HG03432 (cell line): ENCODE measurements at regions not wholly inside any gene's neighbourhood (a gene's known extent, or its start where the extent isn't known, plus 50 kb on each side); places are given as distances from the start of the nearest gene placed in this dataset.
"Not testable (repeated sequence)": the region's sequence is repeated elsewhere in the genome, so short reads cannot be mapped to it uniquely, and the experiment has no call there.

Experiments
- ATAC-seq: cut with Tn5 transposase; IDR thresholded peaks from one replicate; pipeline ENCODE4 v1.9.1; 2021; ENCODE audit warnings: mild to moderate bottlenecking, moderate library complexity; ENCODE audit not compliant: unreplicated experiment

- no peak for ATAC-seq
Observed at GRCh38 chr13:91233291-91233690, 114.2 kb upstream of the MIR17HG start.

GRCh38 chr13:91236182-91236581 lies 111.3 kb upstream of the MIR17HG start:
- no peak for ATAC-seq

- no peak for ATAC-seq
Observed at GRCh38 chr13:91236921-91237320, 110.6 kb upstream of the MIR17HG start.

GRCh38 chr13:91238036-91238435 lies 109.5 kb upstream of the MIR17HG start:
- ATAC-seq, result peak; percentile 77

GRCh38 chr13:91240341-91240740 lies 107.1 kb upstream of the MIR17HG start:
- no peak for ATAC-seq

GRCh38 chr13:91241221-91241933 lies 106.1 kb upstream of the MIR17HG start:
- no peak for ATAC-seq

GRCh38 chr13:91242652-91243051 lies 104.8 kb upstream of the MIR17HG start:
- no peak for ATAC-seq

GRCh38 chr13:91245288-91245687 lies 102.2 kb upstream of the MIR17HG start:
- no peak for ATAC-seq

GRCh38 chr13:91247768-91248167 lies 99.7 kb upstream of the MIR17HG start:
- ATAC-seq, result no peak

- no peak for ATAC-seq
Observed at GRCh38 chr13:91248249-91248648, 99.2 kb upstream of the MIR17HG start.

GRCh38 chr13:91249370-91249769 lies 98.1 kb upstream of the MIR17HG start:
- ATAC-seq, result no peak

GRCh38 chr13:91249861-91250260 lies 97.6 kb upstream of the MIR17HG start:
- ATAC-seq, result no peak

GRCh38 chr13:91251573-91251972 lies 95.9 kb upstream of the MIR17HG start:
- not testable (repeated sequence) for ATAC-seq

- no peak for ATAC-seq
Observed at GRCh38 chr13:91264484-91264883, 83.0 kb upstream of the MIR17HG start.

- ATAC-seq, result no peak
Observed at GRCh38 chr13:91269237-91269636, 78.2 kb upstream of the MIR17HG start.

GRCh38 chr13:91270031-91270430 lies 77.5 kb upstream of the MIR17HG start:
- ATAC-seq, result no peak

GRCh38 chr13:91272235-91272777 lies 75.2 kb upstream of the MIR17HG start:
- ATAC-seq, result no peak

GRCh38 chr13:91273675-91274074 lies 73.8 kb upstream of the MIR17HG start:
- no peak for ATAC-seq

- ATAC-seq, result no peak
Observed at GRCh38 chr13:91277013-91277676, 70.3 kb upstream of the MIR17HG start.

- no peak for ATAC-seq
Observed at GRCh38 chr13:91278291-91278690, 69.2 kb upstream of the MIR17HG start.

- ATAC-seq, result no peak
Observed at GRCh38 chr13:91278888-91279287, 68.6 kb upstream of the MIR17HG start.

GRCh38 chr13:91280801-91281200 lies 66.7 kb upstream of the MIR17HG start:
- no peak for ATAC-seq
